Mammary epithelial cell (primary cell): ENCODE measurements at regions not wholly inside any gene's neighbourhood (a gene's known extent, or its start where the extent isn't known, plus 50 kb on each side); places are given as distances from the start of the nearest gene placed in this dataset.

Experiments
- EZH2 ChIP-seq: IDR thresholded peaks from 2 replicates; pipeline ENCODE4 v1.6.1; 2012; ENCODE audit warnings: low read length, inconsistent platforms, borderline replicate concordance
- TF ChIP-seq, protein P1 (sequence below), 2 donors: IDR thresholded peaks in 1 of 2; conservative IDR thresholded peaks in 1 of 2; 2 replicates each; pipeline ENCODE4 v1.5.1; 2011 to 2012; ENCODE audit warnings: inconsistent platforms in 2 of 2, low read length in 2 of 2, mild to moderate bottlenecking in 2 of 2, control low read depth in 1 of 2, low read depth in 1 of 2; ENCODE audit not compliant: insufficient read depth in 1 of 2; ENCODE audit errors: extremely low read depth in 1 of 2

DNA sequence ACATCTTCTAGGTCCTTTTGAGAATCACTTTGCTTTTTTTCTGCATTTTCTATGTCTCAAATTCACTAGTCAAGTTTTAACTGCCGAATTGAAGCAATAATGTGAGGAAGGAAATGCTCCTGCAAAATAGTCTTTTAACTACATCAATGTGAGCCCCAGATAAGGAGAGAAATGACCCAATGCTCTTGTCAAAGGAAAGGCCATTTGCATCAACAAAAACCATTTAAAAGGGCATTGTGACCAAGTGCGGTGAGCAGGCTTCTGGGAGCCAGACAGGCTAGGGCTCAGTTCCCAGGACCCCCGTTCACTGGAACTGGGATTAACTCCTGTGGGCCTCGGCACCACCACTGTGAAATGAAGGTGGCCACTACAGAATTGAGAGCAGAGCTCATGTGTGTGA is 127.9 kb upstream of the EEPD1 start:
- TF ChIP-seq, protein P1, sequence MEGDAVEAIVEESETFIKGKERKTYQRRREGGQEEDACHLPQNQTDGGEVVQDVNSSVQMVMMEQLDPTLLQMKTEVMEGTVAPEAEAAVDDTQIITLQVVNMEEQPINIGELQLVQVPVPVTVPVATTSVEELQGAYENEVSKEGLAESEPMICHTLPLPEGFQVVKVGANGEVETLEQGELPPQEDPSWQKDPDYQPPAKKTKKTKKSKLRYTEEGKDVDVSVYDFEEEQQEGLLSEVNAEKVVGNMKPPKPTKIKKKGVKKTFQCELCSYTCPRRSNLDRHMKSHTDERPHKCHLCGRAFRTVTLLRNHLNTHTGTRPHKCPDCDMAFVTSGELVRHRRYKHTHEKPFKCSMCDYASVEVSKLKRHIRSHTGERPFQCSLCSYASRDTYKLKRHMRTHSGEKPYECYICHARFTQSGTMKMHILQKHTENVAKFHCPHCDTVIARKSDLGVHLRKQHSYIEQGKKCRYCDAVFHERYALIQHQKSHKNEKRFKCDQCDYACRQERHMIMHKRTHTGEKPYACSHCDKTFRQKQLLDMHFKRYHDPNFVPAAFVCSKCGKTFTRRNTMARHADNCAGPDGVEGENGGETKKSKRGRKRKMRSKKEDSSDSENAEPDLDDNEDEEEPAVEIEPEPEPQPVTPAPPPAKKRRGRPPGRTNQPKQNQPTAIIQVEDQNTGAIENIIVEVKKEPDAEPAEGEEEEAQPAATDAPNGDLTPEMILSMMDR (conservative IDR thresholded peaks at IDR 0.05 in 1 of 2, IDR thresholded peaks at IDR 0.05 in 1 of 2; ENCODE audit: extremely low read depth in 1 of 2, insufficient read depth in 1 of 2, low read depth in 1 of 2, low read length in 2 of 2) = no peak
- no peak for TF ChIP-seq EZH2
